Left ventricle myocardium inferior (tissue), 1 donor: ENCODE measurements at regions not wholly inside any gene's neighbourhood (a gene's known extent, or its start where the extent isn't known, plus 50 kb on each side); places are given as distances from the start of the nearest gene placed in this dataset.

Experiments
- DNase-seq: peaks from one replicate; pipeline ENCODE4 v3.0.0-alpha.2; 2020
- H3K27ac ChIP-seq: fragments of 200-600 bp; replicated peaks from 2 replicates; pipeline ENCODE4 v1.8.0; 2021
- H3K27me3 ChIP-seq: fragments of 200-600 bp; 2 replicates; pipeline ENCODE4 v1.8.0; 2021; ENCODE audit warnings: low read depth
- H3K36me3 ChIP-seq: fragments of 200-600 bp; 2 replicates; pipeline ENCODE4 v1.8.0; 2021
- H3K4me1 ChIP-seq: fragments of 200-600 bp; 2 replicates; pipeline ENCODE4 v1.8.0; 2021
- H3K4me3 ChIP-seq: fragments of 200-600 bp; 2 replicates; pipeline ENCODE4 v1.8.0; 2021; ENCODE audit warnings: mild to moderate bottlenecking, moderate library complexity
- H3K9me3 ChIP-seq: fragments of 200-600 bp; replicated peaks from 2 replicates; pipeline ENCODE4 v1.8.0; 2021
- CTCF ChIP-seq: fragments of 200-600 bp; IDR thresholded peaks from 2 replicates; pipeline ENCODE4 v1.8.0; 2021; ENCODE audit warnings: antibody characterized with exemption, mild to moderate bottlenecking, borderline replicate concordance
- intact Hi-C: fragments of 100-400 bp; cut with micrococcal nuclease; formaldehyde crosslinking; loops from one replicate; pipeline ENCODE4 v1.11.0; 2022
- donor health status: DM: no; HTN: yes; CAD: no; lungs with severe emphysema.

DNA sequence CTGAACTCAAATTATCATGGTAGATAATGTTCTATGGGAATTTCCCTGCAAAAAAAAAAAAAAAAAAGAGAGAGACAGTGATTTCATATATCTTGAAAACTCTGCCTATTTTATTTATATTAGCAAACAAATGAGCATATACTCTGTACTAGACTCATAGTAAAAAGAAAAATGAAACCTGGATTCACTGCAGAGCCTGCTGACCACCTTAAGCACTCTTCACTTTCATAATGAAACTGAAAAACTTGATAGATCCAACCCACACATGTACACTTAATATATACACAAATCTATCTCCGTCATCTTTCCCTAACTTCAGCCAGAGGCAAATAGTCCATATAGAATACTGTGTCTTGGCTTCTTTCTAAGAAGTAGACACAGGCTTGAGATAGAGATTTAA lies 226.1 kb upstream of the KCNIP4 start:
- no peaks in the 10 kb centered on the region for H3K27me3 ChIP-seq
- intact Hi-C loops, result no loop called here
- no peak for DNase-seq
- H3K27ac ChIP-seq, result no peak overlapping the region
- no peak overlapping the region for H3K4me3 ChIP-seq
- no peak for TF ChIP-seq CTCF
- H3K36me3 ChIP-seq, result no peaks in the 10 kb centered on the region
- no peaks in the 10 kb centered on the region for H3K4me1 ChIP-seq
- no peaks in the 10 kb centered on the region for H3K9me3 ChIP-seq

- no peak for DNase-seq
- intact Hi-C loops, result no loop called here
- TF ChIP-seq CTCF, result no peak
- H3K27me3 ChIP-seq, result no peaks in the 10 kb centered on the region
- no peaks in the 10 kb centered on the region for H3K4me1 ChIP-seq
- no peaks in the 10 kb centered on the region for H3K36me3 ChIP-seq
- H3K9me3 ChIP-seq, result no peaks in the 10 kb centered on the region
- no peak overlapping the region for H3K27ac ChIP-seq
- H3K4me3 ChIP-seq, result no peak overlapping the region
Measured at GRCh38 chr4:22170353-22170752, 221.8 kb upstream of the KCNIP4 start.

- Histone ChIP-seq H3K4me1 (no peaks in the 10 kb centered on the region), H3K27ac (no peak overlapping the region), H3K36me3 (no peaks in the 10 kb centered on the region), H3K4me3 (no peak overlapping the region), H3K27me3 (no peaks in the 10 kb centered on the region), H3K9me3 (no peaks in the 10 kb centered on the region)
- TF ChIP-seq CTCF, result no peak
- no peak for DNase-seq
- intact Hi-C loops, result no loop called here
Measured at GRCh38 chr4:22167201-22167600, 218.6 kb upstream of the KCNIP4 start.

- H3K27me3 ChIP-seq, result no peaks in the 10 kb centered on the region
- H3K9me3 ChIP-seq, result peaks cover 43% of the 10 kb centered on the region
- no peaks in the 10 kb centered on the region for H3K36me3 ChIP-seq
- TF ChIP-seq CTCF, result no peak
- H3K4me3 ChIP-seq, result no peak overlapping the region
- no peaks in the 10 kb centered on the region for H3K4me1 ChIP-seq
- no peak for DNase-seq
- no peak overlapping the region for H3K27ac ChIP-seq
- intact Hi-C loops, result no loop called here
Measured at GRCh38 chr4:22162454-22162853, 213.9 kb upstream of the KCNIP4 start.

- intact Hi-C loops, result no loop called here
- no peaks in the 10 kb centered on the region for H3K4me1 ChIP-seq
Measured at GRCh38 chr4:22130741-22131140, 182.2 kb upstream of the KCNIP4 start.

More at GRCh38 chr4:22130741-22131140, 182.2 kb upstream of the KCNIP4 start:
- no peak for TF ChIP-seq CTCF
- Histone ChIP-seq H3K9me3 (peaks cover 4% of the 10 kb centered on the region), H3K27me3 (no peaks in the 10 kb centered on the region), H3K36me3 (no peaks in the 10 kb centered on the region), H3K27ac (no peak overlapping the region), H3K4me3 (no peak overlapping the region)
- DNase-seq, result no peak
